Liver (tissue), 8 donors: ENCODE measurements at regions not wholly inside any gene's neighbourhood (a gene's known extent, or its start where the extent isn't known, plus 50 kb on each side); places are given as distances from the start of the nearest gene placed in this dataset.

Experiments
- DNase-seq: peaks from one replicate; pipeline ENCODE4 v3.0.0-alpha.2; 2017; ENCODE audit warnings: low spot score
- H3K27ac ChIP-seq, 2 donors: one replicate each; pipeline ENCODE4 v1.7.0; 2013; ENCODE audit warnings: inconsistent platforms in 2 of 2, low read length in 2 of 2, control low read depth in 1 of 2, low read depth in 1 of 2, mild to moderate bottlenecking in 1 of 2
- H3K27me3 ChIP-seq, 4 donors: one replicate each; pipeline versions ENCODE4 v1.6.1 to v1.7.0; 2013; ENCODE audit warnings: low read length in 3 of 4, inconsistent platforms in 1 of 4, mild to moderate bottlenecking in 1 of 4, moderate library complexity in 1 of 4; ENCODE audit not compliant: control insufficient read depth in 4 of 4, insufficient read depth in 4 of 4
- H3K36me3 ChIP-seq, 4 donors: one replicate each; pipeline versions ENCODE4 v1.6.1 to v1.7.0; 2013; ENCODE audit warnings: low read length in 3 of 4, mild to moderate bottlenecking in 3 of 4, low read depth in 1 of 4, moderate library complexity in 1 of 4; ENCODE audit not compliant: control insufficient read depth in 4 of 4, insufficient read depth in 3 of 4
- H3K4me1 ChIP-seq, 4 donors: one replicate each; pipeline versions ENCODE4 v1.6.1 to v1.7.0; 2013; ENCODE audit warnings: low read length in 3 of 4, mild to moderate bottlenecking in 3 of 4, moderate library complexity in 1 of 4; ENCODE audit not compliant: control insufficient read depth in 4 of 4, insufficient read depth in 4 of 4
- H3K4me3 ChIP-seq, 3 donors: one replicate each; pipeline versions ENCODE4 v1.6.1 to v1.7.0; 2013; ENCODE audit warnings: low read length in 3 of 3, control low read depth in 1 of 3, low read depth in 1 of 3, mild to moderate bottlenecking in 1 of 3
- H3K9ac ChIP-seq, 2 donors: one replicate each; pipeline ENCODE4 v1.7.0; 2013; ENCODE audit warnings: low read length in 2 of 2, mild to moderate bottlenecking in 2 of 2, moderate library complexity in 2 of 2, control low read depth in 1 of 2, low read depth in 1 of 2
- H3K9me3 ChIP-seq, 4 donors: one replicate each; pipeline versions ENCODE4 v1.6.1 to v1.7.0; 2013; ENCODE audit warnings: low read length in 3 of 4; ENCODE audit not compliant: control insufficient read depth in 4 of 4
- ATF3 ChIP-seq: IDR thresholded peaks from 2 replicates; pipeline ENCODE4 v1.6.1; 2016; ENCODE audit warnings: antibody characterized with exemption
- CTCF ChIP-seq: fragments of 150-350 bp; IDR thresholded peaks from 2 replicates; pipeline ENCODE4 v1.5.1; 2017; ENCODE audit warnings: improper control_type of control experiment, low read depth, low read length; ENCODE audit not compliant: missing input control
- EGR1 ChIP-seq, 2 donors: IDR thresholded peaks; 2 replicates each; pipeline ENCODE4 v1.6.1; 2016 to 2018; ENCODE audit warnings: antibody characterized with exemption in 2 of 2, low read depth in 2 of 2
- FOXA1 ChIP-seq: IDR thresholded peaks from 2 replicates; pipeline ENCODE4 v1.6.1; 2016; ENCODE audit warnings: antibody characterized with exemption
- FOXA2 ChIP-seq: IDR thresholded peaks from 2 replicates; pipeline ENCODE4 v1.6.1; 2016; ENCODE audit warnings: antibody characterized with exemption
- GABPA ChIP-seq, 2 donors: IDR thresholded peaks in 1 of 2; conservative IDR thresholded peaks in 1 of 2; 2 replicates each; pipeline ENCODE4 v1.6.1; 2016; ENCODE audit warnings: antibody characterized with exemption in 2 of 2, mild to moderate bottlenecking in 1 of 2, moderate library complexity in 1 of 2
- HNF4A ChIP-seq, 2 donors: conservative IDR thresholded peaks; 2 replicates each; pipeline ENCODE4 v1.6.1; 2016; ENCODE audit warnings: antibody characterized with exemption in 2 of 2, mild to moderate bottlenecking in 2 of 2
- HNF4G ChIP-seq: IDR thresholded peaks from 2 replicates; pipeline ENCODE4 v1.6.1; 2016; ENCODE audit warnings: antibody characterized with exemption
- MAX ChIP-seq: IDR thresholded peaks from 2 replicates; pipeline ENCODE4 v1.6.1; 2016; ENCODE audit warnings: antibody characterized with exemption
- NR2F2 ChIP-seq: IDR thresholded peaks from 2 replicates; pipeline ENCODE4 v1.6.1; 2016; ENCODE audit warnings: antibody characterized with exemption
- RAD21 ChIP-seq, 2 donors: IDR thresholded peaks; 2 replicates each; pipeline ENCODE4 v1.6.1; 2016; ENCODE audit warnings: antibody characterized with exemption in 2 of 2, mild to moderate bottlenecking in 2 of 2
- REST ChIP-seq: IDR thresholded peaks from 2 replicates; pipeline ENCODE4 v1.6.1; 2016; ENCODE audit warnings: antibody characterized with exemption, mild to moderate bottlenecking
- RXRA ChIP-seq, 2 donors: IDR thresholded peaks; 2 replicates each; pipeline ENCODE4 v1.6.1; 2017 to 2018; ENCODE audit warnings: antibody characterized with exemption in 2 of 2, mild to moderate bottlenecking in 1 of 2
- SP1 ChIP-seq: IDR thresholded peaks from 2 replicates; pipeline ENCODE4 v1.6.1; 2018; ENCODE audit warnings: antibody characterized with exemption, mild to moderate bottlenecking
- TAF1 ChIP-seq: conservative IDR thresholded peaks from 2 replicates; pipeline ENCODE4 v1.6.1; 2016; ENCODE audit warnings: antibody characterized with exemption, mild to moderate bottlenecking
- YY1 ChIP-seq: IDR thresholded peaks from 2 replicates; pipeline ENCODE4 v1.6.1; 2016; ENCODE audit warnings: antibody characterized with exemption, mild to moderate bottlenecking
- WGBS: extraction: QIAGEN DNeasy Blood & Tissue Kit; methylation state at CpG from one replicate; pipeline ENCODE4 v1.1.7; 2013; 5-methylcytosine and 5-hydroxymethylcytosine counted together
- donor health status: healthy.
- donor health status: healthy.
- donor health status: healthy.
- donor health status: healthy.
- donor health status: healthy.

- Histone ChIP-seq H3K4me3 (no peak overlapping the region), H3K9ac (no peak overlapping the region), H3K27ac (no peak overlapping the region), H3K36me3 (no peaks in the 10 kb centered on the region), H3K4me1 (no peaks in the 10 kb centered on the region), H3K27me3 (peaks cover 0 to 4% (median 0%) of the 10 kb centered on the region in 4 donors), H3K9me3 (no peaks in the 10 kb centered on the region)
- 61% methylated on average over 1 of the region's 1 CpG for WGBS
- no peak for TF ChIP-seq CTCF
- TF ChIP-seq HNF4G, result no peak
- no peak for TF ChIP-seq FOXA2
- TF ChIP-seq MAX, result no peak
- TF ChIP-seq RXRA (IDR thresholded peaks at IDR 0.05), result no peak
- no peak for TF ChIP-seq GABPA (IDR thresholded peaks at IDR 0.05 in 1 of 2, conservative IDR thresholded peaks at IDR 0.05 in 1 of 2)
- TF ChIP-seq SP1, result no peak
- TF ChIP-seq FOXA1, result no peak
- TF ChIP-seq YY1, result no peak
- no peak for TF ChIP-seq ATF3
- no peak for TF ChIP-seq RAD21 (IDR thresholded peaks at IDR 0.05)
- no peak for TF ChIP-seq NR2F2
- no peak for TF ChIP-seq REST
- no peak for TF ChIP-seq EGR1 (IDR thresholded peaks at IDR 0.05; ENCODE audit: low read depth in 2 of 2)
- TF ChIP-seq TAF1, result no peak
- TF ChIP-seq HNF4A (conservative IDR thresholded peaks at IDR 0.05), result no peak
- no peak for DNase-seq
Measured at GRCh38 chrX:45735571-45735970, 534.9 kb upstream of the DIPK2B start.

GRCh38 chrX:45731448-45731847 is 530.8 kb upstream of the DIPK2B start:
- no peaks in the 10 kb centered on the region for H3K9me3 ChIP-seq
- no peak for DNase-seq
- no peak overlapping the region for H3K4me3 ChIP-seq
- H3K4me1 ChIP-seq, result no peaks in the 10 kb centered on the region
- H3K27ac ChIP-seq, result no peak overlapping the region
- H3K9ac ChIP-seq, result no peak overlapping the region
- peaks cover 0 to 4% (median 0%) of the 10 kb centered on the region in 4 donors for H3K27me3 ChIP-seq
- WGBS, result 87% methylated on average over 10 of the region's 10 CpGs
- TF ChIP-seq YY1, result no peak
- H3K36me3 ChIP-seq, result no peaks in the 10 kb centered on the region
